ENCODE measurements at regions not wholly inside any gene's neighbourhood (a gene's known extent, or its start where the extent isn't known, plus 50 kb on each side); places are given as distances from the start of the nearest gene placed in this dataset.

DNA sequence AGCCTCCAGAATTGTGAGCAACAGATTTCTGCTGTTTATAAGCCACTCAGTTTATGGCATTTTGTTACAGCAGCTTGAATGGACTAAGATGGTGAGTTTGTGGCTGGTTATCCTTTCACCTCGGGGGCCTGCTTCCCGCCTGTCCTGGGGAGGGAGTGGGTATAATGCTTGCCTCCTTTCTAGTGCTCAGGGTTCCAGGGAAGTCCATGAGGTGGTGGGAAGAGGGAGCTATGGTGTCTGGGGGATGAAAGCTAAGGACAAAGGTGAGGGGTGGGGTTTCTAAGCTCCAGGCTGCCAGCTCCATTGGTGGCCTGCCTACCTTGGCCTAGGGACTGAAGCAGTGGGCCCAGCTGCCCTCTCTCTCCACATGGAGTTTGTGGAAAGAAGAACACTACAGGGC is 50.2 kb upstream of the SDK2 start:
- H3K36me3 ChIP-seq (ENCODE audit: control insufficient read depth, insufficient read depth, low read length) = no peaks in the 10 kb centered on the region
- WGBS, 2 experiments (ENCODE audit: insufficient coverage in 2 of 2) = 70 to 74% methylated on average over 2 of the region's 2 CpGs

DNA sequence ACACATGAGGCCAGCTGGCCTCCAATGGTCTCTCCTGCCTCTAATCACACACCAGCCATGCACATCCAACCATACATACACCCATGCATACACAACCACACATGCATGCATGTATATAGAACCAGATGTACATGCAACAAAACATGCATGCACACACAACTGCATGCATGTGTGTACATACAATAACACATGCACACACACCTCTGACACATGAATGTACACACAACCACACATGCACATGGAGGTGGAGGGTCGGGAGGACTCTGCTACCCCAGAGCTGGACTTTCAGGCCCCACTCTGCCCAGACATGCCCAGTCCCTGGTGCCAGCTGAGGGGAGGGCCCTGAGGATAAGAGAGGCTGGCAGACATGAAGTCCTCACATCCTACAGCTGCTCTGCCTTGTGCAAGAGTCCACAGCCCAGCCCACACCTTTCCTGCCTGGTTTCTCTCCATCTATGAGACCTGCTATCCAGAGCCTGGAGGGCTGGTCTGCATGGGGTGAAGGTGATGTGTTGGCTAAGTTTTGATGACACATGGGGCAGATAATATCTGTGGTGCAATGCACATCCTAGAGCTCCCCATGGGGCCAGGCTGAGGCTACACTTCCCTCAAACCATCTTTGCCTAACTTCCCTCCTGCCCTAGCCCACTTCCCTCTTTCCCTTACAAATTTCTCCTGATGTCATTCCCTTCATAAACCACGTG is 50.9 kb upstream of the SDK2 start:
- H3K27ac ChIP-seq (ENCODE audit: low read depth, low read length, severe bottlenecking) = no peak overlapping the region
- H3K36me3 ChIP-seq (ENCODE audit: control insufficient read depth, insufficient read depth, low read length) = no peaks in the 10 kb centered on the region
- H3K9me3 ChIP-seq (ENCODE audit: control insufficient read depth, low read length) = no peaks in the 10 kb centered on the region
- H3K4me1 ChIP-seq (ENCODE audit: control insufficient read depth, insufficient read depth, low read length, poor library complexity, severe bottlenecking) = peaks cover 9% of the 10 kb centered on the region
- WGBS, 2 experiments (ENCODE audit: insufficient coverage in 2 of 2) = 60 to 92% methylated on average over 1 to 2 of the region's 2 CpGs
- H3K4me3 ChIP-seq (ENCODE audit: extremely low read depth, insufficient read depth, low read length, poor library complexity, severe bottlenecking) = no peak overlapping the region

More for the DNA sequence above, 50.2 kb upstream of the SDK2 start:
- Histone ChIP-seq H3K4me3 (ENCODE audit: extremely low read depth, insufficient read depth, low read length, poor library complexity, severe bottlenecking) (no peak overlapping the region), H3K9me3 (ENCODE audit: control insufficient read depth, low read length) (no peaks in the 10 kb centered on the region), H3K27ac (ENCODE audit: low read depth, low read length, severe bottlenecking) (no peak overlapping the region), H3K4me1 (ENCODE audit: control insufficient read depth, insufficient read depth, low read length, poor library complexity, severe bottlenecking) (peaks cover 9% of the 10 kb centered on the region)

DNA sequence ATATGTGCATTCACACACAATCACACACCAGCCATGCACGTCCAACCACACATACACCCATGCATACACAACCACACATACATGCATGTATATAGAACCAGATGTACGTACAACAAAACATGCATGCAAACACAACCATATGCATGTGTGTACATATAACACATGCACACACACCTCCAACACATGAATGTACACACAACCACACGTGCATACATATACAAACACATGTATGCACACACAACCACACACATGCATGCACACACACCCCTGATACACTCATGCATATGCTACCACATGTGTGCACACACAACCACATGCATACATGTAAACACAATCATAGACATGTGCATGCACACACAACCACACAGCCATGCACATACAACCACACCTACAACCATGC is 52.0 kb upstream of the SDK2 start:
- no peak overlapping the region for H3K27ac ChIP-seq (ENCODE audit: low read depth, low read length, severe bottlenecking)
- H3K36me3 ChIP-seq (ENCODE audit: control insufficient read depth, insufficient read depth, low read length) = no peaks in the 10 kb centered on the region
- WGBS, 2 experiments (ENCODE audit: insufficient coverage in 2 of 2) = 72 to 83% methylated on average over 3 of the region's 3 CpGs
- H3K4me3 ChIP-seq (ENCODE audit: extremely low read depth, insufficient read depth, low read length, poor library complexity, severe bottlenecking) = no peak overlapping the region
- peaks cover 4% of the 10 kb centered on the region for H3K4me1 ChIP-seq (ENCODE audit: control insufficient read depth, insufficient read depth, low read length, poor library complexity, severe bottlenecking)
- no peaks in the 10 kb centered on the region for H3K9me3 ChIP-seq (ENCODE audit: control insufficient read depth, low read length)

DNA sequence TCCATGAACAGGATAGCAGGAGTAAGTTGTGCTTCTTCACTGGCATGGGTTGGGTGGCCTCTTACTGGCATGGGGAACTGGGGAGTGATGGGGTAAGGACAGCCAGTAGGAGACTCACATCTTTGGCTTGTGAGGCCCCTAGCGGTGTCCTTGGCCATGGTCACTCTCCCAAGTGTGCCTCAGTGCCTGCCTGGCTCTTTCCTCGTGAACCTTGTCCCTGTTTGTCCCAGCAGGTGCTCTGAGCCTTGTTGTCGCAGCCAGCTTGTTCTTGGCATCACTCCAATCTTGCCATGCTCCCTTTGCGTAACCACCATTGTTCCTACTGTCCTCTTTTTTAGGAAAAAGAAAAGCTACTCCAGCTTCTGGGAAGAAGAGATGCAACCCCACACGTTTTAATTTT is 53.6 kb upstream of the SDK2 start:
- Histone ChIP-seq H3K36me3 (ENCODE audit: control insufficient read depth, insufficient read depth, low read length) (no peaks in the 10 kb centered on the region), H3K4me3 (ENCODE audit: extremely low read depth, insufficient read depth, low read length, poor library complexity, severe bottlenecking) (no peak overlapping the region), H3K4me1 (ENCODE audit: control insufficient read depth, insufficient read depth, low read length, poor library complexity, severe bottlenecking) (no peaks in the 10 kb centered on the region), H3K9me3 (ENCODE audit: control insufficient read depth, low read length) (no peaks in the 10 kb centered on the region), H3K27ac (ENCODE audit: low read depth, low read length, severe bottlenecking) (no peak overlapping the region)
- 63 to 70% methylated on average over 4 of the region's 5 CpGs for WGBS, 2 experiments (ENCODE audit: insufficient coverage in 2 of 2)

DNA sequence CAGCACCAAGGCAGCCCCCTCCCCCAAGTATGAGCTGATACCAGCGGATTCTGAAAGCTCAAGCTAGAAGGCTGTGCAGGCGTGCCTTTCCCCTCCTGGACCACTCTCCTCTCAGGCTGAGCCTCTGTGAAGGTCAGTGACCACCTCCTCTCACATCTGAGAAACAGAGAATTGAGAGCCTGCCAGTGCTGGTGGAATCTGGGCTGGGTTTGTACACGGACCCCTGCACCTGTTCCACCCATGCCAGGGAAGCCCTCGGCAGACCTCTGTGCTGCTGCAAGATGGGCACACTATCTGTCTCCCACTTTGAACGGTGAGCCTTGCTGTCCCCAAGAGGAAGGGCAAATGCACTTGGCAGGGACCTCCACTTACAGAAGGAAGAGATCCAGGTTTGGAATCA is 54.7 kb upstream of the SDK2 start:
- Histone ChIP-seq H3K27ac (ENCODE audit: low read depth, low read length, severe bottlenecking) (no peak overlapping the region), H3K4me1 (ENCODE audit: control insufficient read depth, insufficient read depth, low read length, poor library complexity, severe bottlenecking) (no peaks in the 10 kb centered on the region), H3K9me3 (ENCODE audit: control insufficient read depth, low read length) (no peaks in the 10 kb centered on the region), H3K4me3 (ENCODE audit: extremely low read depth, insufficient read depth, low read length, poor library complexity, severe bottlenecking) (no peak overlapping the region), H3K36me3 (ENCODE audit: control insufficient read depth, insufficient read depth, low read length) (no peaks in the 10 kb centered on the region)
- 83 to 92% methylated on average over 4 to 5 of the region's 5 CpGs for WGBS, 2 experiments (ENCODE audit: insufficient coverage in 2 of 2)

DNA sequence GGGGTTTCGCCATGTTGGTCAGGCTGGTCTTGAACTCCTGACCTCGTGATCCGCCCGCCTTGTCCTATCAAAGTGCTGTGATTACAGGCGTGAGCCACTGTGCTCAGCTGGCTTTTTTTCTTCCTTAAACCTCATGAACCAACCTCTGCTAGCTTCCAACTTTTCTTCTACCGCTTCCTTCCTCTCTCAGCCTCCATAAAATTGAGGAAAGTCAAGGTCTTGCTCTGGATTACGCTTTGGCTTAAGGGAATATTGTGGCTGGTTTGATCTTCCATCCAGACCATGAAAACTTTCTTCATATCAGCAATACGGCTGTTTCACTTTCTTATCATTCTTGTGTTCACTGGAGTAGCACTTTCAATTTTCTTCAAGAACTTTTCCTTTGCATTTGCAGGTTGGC is 57.5 kb upstream of the SDK2 start:
- H3K27ac ChIP-seq (ENCODE audit: low read depth, low read length, severe bottlenecking) = no peak overlapping the region
- no peaks in the 10 kb centered on the region for H3K36me3 ChIP-seq (ENCODE audit: control insufficient read depth, insufficient read depth, low read length)
- peaks cover 14% of the 10 kb centered on the region for H3K4me1 ChIP-seq (ENCODE audit: control insufficient read depth, insufficient read depth, low read length, poor library complexity, severe bottlenecking)
- H3K4me3 ChIP-seq (ENCODE audit: extremely low read depth, insufficient read depth, low read length, poor library complexity, severe bottlenecking) = no peak overlapping the region
- WGBS, 2 experiments (ENCODE audit: insufficient coverage in 2 of 2) = 91% methylated on average over 5 to 6 of the region's 8 CpGs
- no peaks in the 10 kb centered on the region for H3K9me3 ChIP-seq (ENCODE audit: control insufficient read depth, low read length)

DNA sequence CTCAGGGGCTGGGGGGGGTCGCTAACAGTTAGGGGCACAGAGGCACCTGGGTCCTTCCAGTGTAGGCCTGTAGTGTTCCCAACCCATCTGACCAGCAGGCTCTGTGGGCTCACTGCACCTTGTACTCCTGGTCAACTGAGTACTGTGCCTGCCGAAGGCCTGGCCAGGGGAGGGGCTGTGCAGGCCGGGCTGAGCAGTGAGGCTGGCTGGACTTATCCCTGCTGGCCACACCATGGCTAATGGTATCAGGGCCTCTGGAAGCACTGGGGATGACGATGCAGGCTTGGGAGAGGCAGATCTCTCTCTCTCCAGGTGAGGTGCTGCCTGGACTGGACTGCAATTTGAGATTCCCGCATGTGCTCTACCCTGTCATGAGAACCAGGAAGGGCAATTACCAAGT is 58.9 kb upstream of the SDK2 start:
- no peak overlapping the region for H3K27ac ChIP-seq (ENCODE audit: low read depth, low read length, severe bottlenecking)
- 80 to 91% methylated on average over 5 of the region's 5 CpGs for WGBS, 2 experiments (ENCODE audit: insufficient coverage in 2 of 2)
- peaks cover 14% of the 10 kb centered on the region for H3K4me1 ChIP-seq (ENCODE audit: control insufficient read depth, insufficient read depth, low read length, poor library complexity, severe bottlenecking)
- H3K36me3 ChIP-seq (ENCODE audit: control insufficient read depth, insufficient read depth, low read length) = no peaks in the 10 kb centered on the region
- H3K4me3 ChIP-seq (ENCODE audit: extremely low read depth, insufficient read depth, low read length, poor library complexity, severe bottlenecking) = no peak overlapping the region
- peaks cover 8% of the 10 kb centered on the region for H3K9me3 ChIP-seq (ENCODE audit: control insufficient read depth, low read length)

DNA sequence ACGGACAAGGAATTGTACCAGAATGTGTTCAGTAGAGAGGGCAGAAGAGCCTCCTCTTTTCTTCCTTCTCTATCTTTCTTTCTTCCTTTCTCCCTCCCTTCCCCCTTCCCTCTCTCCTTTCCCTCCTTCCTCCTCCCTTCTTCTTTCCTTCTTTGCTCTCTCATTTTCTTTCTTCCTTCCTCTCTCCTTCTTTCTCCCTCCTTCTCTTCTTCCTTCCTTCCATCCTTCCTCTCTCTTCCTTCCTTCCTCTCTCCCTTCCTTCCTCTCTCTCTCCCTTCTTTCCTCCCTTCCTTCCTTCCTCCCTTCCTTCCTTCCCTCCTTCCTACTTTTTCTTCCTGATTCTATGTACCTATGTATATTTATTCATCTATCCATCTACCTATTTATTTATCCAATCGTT is 59.7 kb upstream of the SDK2 start:
- Histone ChIP-seq H3K4me1 (ENCODE audit: control insufficient read depth, insufficient read depth, low read length, poor library complexity, severe bottlenecking) (peaks cover 14% of the 10 kb centered on the region), H3K36me3 (ENCODE audit: control insufficient read depth, insufficient read depth, low read length) (no peaks in the 10 kb centered on the region), H3K4me3 (ENCODE audit: extremely low read depth, insufficient read depth, low read length, poor library complexity, severe bottlenecking) (no peak overlapping the region), H3K27ac (ENCODE audit: low read depth, low read length, severe bottlenecking) (no peak overlapping the region), H3K9me3 (ENCODE audit: control insufficient read depth, low read length) (peaks cover 8% of the 10 kb centered on the region)
- 100% methylated on average over 1 of the region's 2 CpGs; no CpG with 5 or more reads in 1 of the 2 experiments for WGBS, 2 experiments (ENCODE audit: insufficient coverage in 2 of 2)

DNA sequence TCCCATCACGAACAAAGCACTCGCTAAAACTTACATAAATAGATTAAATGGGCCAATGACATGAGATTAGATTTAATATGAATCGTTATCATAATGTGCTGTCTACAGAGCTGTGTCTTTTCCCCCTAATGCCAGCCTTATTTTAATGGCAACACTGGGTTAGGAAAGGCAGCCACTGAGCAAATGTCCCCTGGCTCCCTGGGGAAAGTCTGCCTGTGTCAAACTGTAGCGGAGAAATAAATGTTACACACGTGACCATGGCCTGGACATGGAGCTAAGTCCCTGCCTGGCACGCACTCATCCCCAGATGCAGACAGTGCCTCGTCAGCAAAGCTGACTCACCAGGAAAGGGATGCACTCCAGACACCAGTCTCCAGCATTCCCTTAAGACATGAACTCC is 61.3 kb upstream of the SDK2 start:
- Histone ChIP-seq H3K9me3 (ENCODE audit: control insufficient read depth, low read length) (peaks cover 8% of the 10 kb centered on the region), H3K4me3 (ENCODE audit: extremely low read depth, insufficient read depth, low read length, poor library complexity, severe bottlenecking) (no peak overlapping the region), H3K4me1 (ENCODE audit: control insufficient read depth, insufficient read depth, low read length, poor library complexity, severe bottlenecking) (peaks cover 14% of the 10 kb centered on the region), H3K27ac (ENCODE audit: low read depth, low read length, severe bottlenecking) (no peak overlapping the region), H3K36me3 (ENCODE audit: control insufficient read depth, insufficient read depth, low read length) (no peaks in the 10 kb centered on the region)
- 62 to 87% methylated on average over 5 of the region's 7 CpGs for WGBS, 2 experiments (ENCODE audit: insufficient coverage in 2 of 2)

DNA sequence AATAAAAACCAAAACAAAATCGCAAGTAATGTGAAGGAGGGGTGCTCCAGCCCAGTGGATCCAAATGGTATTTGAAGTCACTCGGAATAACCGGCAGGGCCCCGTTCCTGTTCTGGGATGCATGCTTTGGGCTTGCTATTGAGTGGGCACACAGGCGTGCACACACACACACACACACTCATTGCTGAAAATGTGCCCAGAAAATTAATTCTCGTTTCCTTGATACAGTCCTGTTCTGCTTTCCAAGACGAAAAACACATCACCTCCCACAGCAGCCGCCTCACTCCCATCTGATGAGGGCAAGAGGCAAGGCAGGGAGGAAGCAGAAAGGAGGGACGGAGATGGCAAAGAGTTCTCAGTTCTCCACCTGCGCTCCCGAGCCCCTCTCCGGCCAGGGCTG is 62.2 kb upstream of the SDK2 start:
- Histone ChIP-seq H3K4me3 (ENCODE audit: extremely low read depth, insufficient read depth, low read length, poor library complexity, severe bottlenecking) (no peak overlapping the region), H3K4me1 (ENCODE audit: control insufficient read depth, insufficient read depth, low read length, poor library complexity, severe bottlenecking) (peaks cover 14% of the 10 kb centered on the region), H3K27ac (ENCODE audit: low read depth, low read length, severe bottlenecking) (no peak overlapping the region), H3K36me3 (ENCODE audit: control insufficient read depth, insufficient read depth, low read length) (no peaks in the 10 kb centered on the region), H3K9me3 (ENCODE audit: control insufficient read depth, low read length) (peaks cover 8% of the 10 kb centered on the region)
- 86 to 88% methylated on average over 4 to 8 of the region's 12 CpGs for WGBS, 2 experiments (ENCODE audit: insufficient coverage in 2 of 2)

DNA sequence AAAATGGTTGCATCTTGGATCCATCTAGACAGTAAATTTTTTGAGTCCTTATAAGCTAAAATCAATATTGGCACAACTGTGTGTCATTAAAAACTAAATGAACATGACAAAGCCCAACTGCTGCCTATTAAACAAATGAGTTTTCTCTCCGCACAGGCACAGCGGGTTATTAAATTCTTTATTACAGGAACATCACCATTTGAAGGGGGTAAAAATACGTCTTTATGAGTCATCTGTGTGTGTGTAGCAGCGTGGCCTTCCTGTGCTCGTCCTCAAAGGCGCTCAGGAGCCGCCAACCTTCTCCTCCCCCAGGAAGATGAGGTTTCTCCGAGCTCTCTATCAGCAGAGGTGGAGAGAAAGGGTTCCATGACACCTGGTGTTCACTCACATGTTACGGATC is 62.6 kb upstream of the SDK2 start:
- Histone ChIP-seq H3K4me3 (ENCODE audit: extremely low read depth, insufficient read depth, low read length, poor library complexity, severe bottlenecking) (no peak overlapping the region), H3K27ac (ENCODE audit: low read depth, low read length, severe bottlenecking) (no peak overlapping the region), H3K9me3 (ENCODE audit: control insufficient read depth, low read length) (peaks cover 8% of the 10 kb centered on the region), H3K36me3 (ENCODE audit: control insufficient read depth, insufficient read depth, low read length) (no peaks in the 10 kb centered on the region), H3K4me1 (ENCODE audit: control insufficient read depth, insufficient read depth, low read length, poor library complexity, severe bottlenecking) (peaks cover 14% of the 10 kb centered on the region)
- 89% methylated on average over 3 of the region's 9 CpGs; no CpG with 5 or more reads in 1 of the 2 experiments for WGBS, 2 experiments (ENCODE audit: insufficient coverage in 2 of 2)

All from mesodermal cell (in vitro differentiated cells).